HT1080 (cell line): ENCODE measurements at regions not wholly inside any gene's neighbourhood (a gene's known extent, or its start where the extent isn't known, plus 50 kb on each side); places are given as distances from the start of the nearest gene placed in this dataset.

Experiments
- DNase-seq: peaks from one replicate; pipeline ENCODE4 v3.0.0-alpha.2; 2015; ENCODE audit warnings: low read depth

DNA sequence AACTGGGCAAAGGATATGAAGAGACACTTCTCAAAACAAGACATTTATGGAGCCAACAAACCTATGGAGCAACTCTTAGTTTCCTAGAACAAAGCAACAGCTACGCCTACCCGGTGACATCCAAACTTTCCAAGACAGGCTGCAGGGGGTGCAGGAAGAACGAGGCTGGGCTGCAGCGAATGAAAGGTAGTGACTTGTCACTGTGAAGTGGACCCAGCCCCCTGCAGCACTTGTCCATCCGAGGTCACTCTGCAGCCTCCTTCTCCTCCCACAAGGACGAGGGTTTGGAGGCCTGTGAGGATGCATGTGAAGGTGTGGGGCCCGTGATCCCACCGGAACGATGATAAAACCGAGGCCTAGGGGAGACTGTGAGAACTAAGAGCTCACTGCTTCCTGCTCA, 192.6 kb upstream of the RPL38 start:
- DNase-seq, result no peak

DNA sequence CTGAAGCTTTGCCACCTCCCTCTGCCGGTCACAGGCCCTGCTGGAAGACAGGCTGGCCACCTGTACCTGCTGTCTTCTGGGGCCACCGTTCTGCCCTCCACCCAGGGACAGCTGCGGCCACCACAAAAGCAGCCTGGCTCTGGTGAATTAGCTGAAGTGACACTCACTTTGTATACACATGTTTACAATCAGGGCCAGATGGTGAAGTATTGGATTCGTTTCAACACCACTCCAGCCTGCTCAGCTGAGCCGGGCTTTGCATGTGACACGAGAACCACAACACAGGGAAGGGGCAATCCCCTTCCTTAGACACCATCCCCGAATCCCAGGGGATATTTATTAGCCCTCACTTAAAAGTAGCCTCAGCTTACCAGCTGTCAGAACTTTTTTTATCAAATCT, 191.5 kb upstream of the RPL38 start:
- no peak for DNase-seq

DNA sequence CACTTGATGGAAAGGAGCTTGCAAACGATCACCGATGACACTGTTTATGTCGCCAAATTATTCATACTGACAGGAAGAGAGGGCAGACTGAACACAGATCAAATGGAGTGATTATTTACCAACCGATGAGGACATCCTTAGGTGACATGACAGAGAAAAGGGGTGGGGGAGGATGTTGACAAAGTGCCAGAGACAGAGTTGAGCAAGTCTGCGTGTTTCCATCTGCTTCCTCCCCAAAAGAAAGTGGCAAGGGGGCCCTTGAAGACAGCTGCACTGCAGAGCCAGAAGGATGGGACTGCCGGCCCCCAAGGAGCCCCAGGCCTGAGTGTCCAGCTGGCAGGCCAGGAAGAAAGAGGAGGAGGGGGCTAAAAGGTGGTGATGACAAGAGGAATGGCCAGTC, 191.0 kb upstream of the RPL38 start:
- DNase-seq, result no peak

DNA sequence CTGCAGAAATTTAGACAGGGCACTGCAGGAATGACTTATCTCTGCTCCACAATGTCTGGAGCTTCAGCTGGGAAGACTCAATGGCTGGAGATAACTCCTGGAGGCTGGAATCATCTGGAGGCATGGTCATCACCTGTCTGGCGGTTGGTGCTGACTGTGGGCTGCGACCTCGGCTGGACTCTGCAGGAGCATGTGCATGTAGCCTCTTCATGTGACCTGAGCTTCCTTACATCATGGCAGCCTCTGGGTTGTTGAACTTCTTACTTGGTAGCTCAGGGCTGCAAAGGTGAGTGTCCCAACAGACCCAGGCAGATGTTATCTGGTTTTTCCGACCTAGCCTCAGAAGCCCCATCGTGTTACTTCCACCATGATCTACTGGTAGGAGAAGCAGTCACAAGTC, 188.2 kb upstream of the RPL38 start:
- DNase-seq, result no peak

DNA sequence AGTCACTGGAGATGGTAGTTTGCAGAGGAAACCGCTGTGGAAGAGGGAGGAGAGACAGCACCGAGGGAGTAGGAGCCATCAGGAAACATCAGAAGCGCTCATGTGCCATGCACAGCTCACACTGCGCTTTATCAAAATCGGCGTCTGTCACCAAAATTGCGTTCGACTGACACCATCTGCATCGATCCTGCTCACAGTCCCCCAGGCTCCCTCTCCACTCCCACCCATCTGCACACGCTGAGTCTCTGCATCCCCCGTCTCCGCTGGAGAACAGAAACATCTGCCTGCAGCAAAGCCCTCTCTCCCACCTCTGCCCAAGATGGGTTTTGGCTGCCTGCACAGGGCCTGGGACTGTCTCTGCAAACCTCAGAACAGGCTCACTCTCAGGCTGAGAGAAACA, 187.5 kb upstream of the RPL38 start:
- DNase-seq, result no peak

DNA sequence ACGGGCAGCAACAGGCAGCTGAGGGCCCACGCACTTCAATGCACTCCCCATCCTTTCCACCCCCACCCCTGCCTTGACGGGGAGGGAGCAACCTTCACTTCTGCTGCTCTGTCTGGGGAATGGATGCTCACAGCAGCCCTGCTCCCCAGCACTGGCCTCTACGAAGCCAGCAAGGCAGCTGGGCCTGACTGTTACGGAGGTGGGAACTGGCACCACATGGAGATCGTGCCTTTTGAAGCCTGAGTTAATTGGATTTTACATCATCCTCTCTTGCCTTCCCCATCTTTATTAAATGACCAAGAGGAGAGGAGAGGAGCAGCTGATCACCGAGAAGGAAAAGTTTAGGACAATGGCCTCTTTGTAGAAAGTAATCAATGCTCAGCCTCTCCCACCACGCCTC, 187.0 kb upstream of the RPL38 start:
- DNase-seq, result no peak

DNA sequence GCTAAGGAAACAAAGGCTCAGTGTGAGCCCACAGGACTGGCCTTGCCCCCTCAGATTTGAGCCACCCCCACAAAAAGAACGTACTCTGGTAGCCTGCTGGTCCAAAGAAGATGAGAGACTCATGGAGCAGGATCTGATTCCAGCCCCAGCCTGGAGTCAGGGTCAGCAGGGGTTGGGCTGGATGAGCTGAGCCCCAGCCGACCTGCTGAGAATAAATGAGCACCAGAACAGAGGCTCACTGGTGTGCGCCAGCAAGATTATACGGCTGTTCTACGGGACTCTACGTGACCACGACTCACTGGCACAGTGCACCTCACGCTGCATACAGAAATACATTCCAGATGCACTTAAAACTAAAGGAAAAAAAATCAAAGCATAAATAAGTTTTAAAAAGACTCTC, 186.0 kb upstream of the RPL38 start:
- no peak for DNase-seq

DNA sequence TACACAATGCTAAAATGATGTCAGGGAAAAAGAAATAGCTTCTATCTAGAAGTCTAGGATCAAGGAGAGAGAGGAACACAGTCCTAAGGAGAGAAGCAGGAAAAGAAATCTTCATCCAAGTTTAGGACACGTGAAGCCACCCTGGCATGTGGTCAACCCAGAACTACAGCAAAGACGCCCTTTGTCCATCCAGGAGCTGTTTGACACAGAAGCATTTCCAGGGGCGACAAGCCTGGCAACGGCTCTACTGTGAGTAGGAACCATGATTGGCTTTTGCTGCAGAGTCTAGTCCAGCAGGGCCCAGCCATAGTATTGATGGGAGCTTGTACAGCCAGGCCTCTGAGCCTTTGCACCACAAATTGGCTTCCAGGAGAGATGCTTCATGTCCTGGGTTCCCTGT, 185.4 kb upstream of the RPL38 start:
- no peak for DNase-seq

DNA sequence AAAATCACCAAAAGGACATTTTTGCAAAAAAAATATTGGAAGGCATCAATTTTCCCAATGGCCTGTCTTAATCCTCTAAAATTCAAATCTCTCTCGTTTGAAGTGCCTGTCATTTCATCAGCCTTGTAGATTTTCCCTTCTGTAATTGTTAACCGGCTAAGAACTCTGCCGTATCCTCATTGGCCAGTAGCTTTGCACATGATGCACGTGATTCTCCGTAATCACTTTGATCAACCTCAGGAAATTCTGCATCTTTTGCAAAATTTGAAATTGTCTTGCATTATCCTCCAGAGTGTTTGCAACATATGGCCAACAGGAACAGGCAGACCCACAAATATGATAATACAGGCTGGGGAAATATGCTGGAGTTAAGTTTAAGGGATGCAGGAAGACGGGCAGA, 184.2 kb upstream of the RPL38 start:
- no peak for DNase-seq

DNA sequence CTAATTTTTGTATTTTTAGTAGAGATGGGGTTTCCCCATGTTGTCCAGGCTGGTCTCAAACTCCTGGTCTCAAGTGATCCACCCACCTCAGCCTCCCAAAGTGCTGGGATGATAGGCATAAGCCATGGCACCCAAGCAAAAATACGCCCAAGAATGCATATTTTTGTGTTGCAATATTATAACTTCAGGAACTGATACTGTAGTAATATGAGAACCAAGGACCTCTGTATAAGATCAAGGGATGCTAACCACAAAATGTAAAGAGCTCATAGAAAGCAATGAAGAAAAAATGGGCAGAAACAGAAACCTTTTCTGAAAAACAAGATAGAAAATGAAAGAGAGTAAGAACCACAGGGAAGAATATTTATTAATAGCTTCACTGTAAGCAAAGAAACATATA, 183.6 kb upstream of the RPL38 start:
- no peak for DNase-seq

DNA sequence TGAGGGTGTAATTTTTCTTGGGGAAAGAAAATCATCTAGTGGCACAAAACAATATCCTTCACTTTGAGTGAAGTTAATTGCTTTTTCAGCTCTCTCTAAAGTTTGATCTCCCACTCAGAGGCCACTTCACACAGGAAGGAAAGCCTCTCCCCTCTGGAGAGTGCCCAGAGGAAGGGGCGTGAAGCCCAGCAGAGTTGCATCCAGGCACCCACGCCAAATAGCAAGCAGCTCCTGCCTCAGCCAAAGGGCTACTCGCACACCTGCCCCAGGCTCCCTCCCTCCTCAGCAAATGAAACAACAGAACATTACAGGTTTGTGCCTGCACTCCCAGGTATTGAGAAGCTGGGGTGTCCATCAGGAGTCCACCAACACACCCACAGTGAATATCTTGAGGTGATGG, 183.0 kb upstream of the RPL38 start:
- no peak for DNase-seq

DNA sequence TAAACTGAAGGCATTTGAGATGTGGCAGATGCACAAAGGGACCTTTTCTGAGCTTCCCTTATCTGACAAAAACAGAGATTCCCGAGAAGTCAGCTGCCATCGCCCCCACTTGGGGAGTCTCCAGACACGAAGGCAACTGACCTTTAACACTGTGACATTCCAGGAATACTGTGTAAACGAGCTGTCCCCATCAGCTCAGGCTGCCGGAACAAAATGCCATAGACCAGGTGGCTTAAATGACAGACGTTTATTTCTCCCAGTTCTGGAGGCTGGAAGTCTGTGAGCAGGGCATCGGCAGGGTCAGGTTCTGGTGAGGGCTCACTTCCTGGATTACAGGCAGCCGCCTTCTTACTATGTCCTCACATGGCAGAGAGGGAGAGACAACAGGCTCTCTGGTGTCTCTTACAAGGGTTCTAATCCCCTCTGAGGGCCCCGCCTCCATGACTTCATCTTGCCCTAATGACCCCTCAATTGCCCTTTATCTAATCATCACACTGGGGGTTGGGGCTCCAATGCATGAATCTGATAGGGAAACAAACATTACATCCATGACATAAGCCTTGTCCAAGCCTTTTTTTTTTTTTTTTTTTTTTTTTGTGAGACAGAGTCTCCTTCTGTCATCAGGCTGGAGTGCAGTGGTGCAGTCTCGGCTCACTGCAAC, 178.5 kb upstream of the RPL38 start:
- DNase-seq, result no peak

DNA sequence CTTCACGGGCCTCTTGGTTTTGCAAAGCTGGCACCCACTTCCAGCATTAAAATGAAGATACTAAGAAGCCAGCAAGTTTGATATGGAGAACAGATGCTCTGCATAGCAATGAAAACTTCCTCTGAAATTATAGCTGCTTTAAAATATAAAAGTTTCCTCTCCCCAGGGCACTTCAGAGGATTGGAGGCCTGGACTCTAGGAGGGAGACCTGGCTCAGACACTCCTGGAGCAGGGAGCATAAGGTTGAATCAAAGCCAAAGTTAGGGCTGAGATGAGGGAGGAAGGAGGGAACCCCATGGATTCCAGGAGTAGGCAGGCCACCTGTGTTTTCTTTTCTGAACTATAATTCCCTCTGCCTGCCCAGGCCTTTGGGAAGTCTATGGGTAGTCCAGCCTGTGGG, 176.0 kb upstream of the RPL38 start:
- DNase-seq, result no peak

DNA sequence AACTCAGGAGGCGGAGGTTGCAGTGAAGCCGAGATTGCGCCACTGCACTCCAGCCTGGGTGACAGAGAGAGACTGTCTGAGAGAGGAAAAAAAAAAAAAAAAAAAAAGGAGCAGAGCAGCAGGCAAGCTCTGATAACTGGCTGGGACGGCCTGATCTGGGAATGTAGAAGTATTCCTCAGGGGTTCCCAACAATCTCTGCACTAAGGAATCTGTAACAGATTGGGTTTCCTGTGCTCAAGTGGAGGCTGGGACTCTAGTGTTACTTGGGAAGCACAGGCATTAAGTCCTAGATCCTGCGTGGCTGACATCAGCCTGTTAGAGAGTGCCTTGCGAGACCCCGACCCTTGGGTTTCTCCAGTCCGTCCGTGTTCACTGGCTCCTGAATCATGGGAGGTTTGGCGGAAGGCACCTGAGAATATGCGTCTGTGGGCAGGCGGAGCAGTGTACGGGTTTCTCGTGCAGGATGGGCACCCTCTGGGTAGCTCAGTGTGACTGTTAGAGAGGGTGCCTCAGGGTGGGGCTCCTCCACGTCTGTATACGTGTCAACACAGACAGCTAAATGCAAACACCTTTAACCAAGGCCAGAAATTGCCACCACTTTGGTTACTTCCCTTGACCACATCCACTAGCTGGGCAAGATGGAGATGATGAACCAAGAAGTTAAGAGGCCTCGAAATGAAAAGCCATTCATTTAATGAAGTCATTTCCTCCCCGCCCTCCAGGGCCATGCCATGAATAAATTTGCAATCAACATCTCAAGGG, 174.9 kb upstream of the RPL38 start:
- DNase-seq, result no peak

DNA sequence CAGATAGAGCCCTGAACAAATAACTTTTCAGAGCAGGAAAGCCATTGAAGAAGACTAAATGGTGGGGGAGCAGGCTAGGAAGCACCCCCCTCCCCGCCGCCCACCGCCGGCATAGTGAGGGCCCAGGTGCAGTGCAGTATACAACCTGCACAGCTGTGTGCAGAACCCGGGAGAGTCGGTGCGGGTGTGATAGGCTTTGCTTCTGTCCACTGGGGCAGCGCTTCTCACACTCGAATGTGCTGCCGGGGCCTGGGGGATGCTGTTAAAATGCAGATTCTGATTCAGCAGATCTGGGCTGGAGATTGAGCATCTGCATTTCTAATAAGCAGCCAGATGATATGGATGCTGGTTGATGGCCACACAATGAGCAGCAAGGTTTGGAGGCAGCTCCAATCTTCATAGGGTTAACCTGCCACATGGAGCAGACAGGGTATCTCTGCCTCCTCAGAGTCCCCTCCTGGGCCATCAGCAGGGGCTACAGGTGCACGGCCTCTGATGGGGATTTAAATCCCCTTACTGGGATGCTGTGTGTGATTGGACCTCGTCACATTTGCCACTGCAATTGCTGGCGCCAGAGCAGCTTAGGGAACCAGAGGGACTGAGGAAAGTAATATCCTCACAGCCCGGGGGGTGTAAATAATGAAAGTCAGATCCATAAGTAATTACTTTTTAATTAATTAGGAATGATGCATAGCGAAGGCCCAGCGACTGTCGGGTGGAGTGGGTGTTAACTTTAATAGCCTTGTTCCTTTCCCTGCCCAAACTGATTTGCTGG, 172.0 kb upstream of the RPL38 start:
- no peak for DNase-seq

DNA sequence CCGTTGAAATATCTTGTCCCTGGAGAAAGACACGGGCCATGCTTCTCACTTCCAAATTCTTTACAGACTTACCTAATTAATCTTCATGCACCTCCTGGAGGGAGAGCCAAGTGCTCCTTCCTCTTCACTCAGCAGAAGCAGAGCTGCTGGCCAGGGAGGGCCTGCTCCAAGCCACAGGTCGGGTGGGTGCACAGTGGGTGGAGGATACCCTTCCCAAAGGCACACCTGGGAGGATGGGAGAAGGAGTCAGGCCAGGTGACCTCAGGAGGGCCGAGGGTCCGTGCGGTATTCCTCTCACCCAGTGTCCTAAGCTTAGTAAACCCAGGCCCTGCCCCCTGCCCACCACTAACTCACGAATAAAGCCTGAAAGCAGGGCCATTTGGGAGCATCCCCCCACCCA, 171.3 kb upstream of the RPL38 start:
- DNase-seq, result no peak

DNA sequence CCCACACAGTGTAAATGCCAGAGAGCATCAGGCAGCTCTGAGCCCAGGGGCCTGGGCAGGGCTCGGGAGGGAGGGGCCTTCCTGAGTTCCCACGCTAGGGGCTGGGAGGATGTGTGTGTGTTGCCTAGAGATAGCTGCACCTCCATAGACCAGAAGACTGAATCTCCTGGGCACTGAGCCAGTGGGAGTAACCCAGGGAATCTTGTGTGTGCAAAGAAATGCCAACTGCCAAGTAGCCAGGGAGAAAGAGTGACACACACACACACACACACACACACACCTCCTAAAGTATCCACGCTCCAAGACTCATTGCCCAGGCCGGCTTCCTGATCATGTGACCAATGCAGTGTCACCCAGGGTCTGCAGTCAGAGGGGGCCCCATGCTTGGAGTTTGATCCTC, 166.2 kb upstream of the RPL38 start:
- DNase-seq, result peak; percentile 75

DNA sequence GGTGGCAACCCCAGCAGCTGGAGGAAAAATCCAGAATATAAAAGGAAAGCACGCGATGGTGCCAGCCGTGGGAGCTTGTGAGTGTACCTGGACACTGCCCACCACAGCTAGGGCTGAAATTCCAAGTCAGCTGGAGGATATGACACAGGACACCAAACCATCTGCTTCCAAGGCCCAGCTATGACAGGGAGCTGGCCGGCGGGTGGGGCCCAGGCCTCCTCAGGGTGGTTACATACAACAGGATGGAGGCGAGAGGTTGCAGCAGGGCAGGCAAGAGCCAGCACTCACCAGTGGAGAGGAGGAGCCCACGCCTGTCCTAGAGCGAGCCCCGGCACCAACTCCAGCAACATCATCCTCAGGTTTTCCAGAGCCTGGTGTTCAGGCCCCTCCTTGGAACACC, 163.2 kb upstream of the RPL38 start:
- DNase-seq, result no peak

DNA sequence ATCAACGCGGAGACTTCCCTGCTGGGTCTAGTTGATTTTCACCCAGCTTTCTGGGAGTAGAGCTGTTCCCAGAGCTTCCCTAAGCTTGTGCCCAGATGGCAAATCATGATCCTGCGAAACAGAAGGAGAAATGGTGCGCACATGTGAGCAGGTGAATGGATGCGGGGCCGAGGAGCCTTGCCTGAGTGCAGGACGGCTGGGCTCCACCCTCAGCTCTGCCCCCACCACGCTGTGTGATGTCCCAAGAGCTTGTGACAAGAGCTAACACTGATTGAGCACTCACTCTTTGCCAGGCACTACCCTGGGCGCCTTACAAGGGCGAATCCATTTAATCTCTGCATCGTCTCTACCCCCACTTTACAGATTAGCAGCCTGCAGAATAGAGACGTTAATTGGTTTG, 162.7 kb upstream of the RPL38 start:
- no peak for DNase-seq

DNA sequence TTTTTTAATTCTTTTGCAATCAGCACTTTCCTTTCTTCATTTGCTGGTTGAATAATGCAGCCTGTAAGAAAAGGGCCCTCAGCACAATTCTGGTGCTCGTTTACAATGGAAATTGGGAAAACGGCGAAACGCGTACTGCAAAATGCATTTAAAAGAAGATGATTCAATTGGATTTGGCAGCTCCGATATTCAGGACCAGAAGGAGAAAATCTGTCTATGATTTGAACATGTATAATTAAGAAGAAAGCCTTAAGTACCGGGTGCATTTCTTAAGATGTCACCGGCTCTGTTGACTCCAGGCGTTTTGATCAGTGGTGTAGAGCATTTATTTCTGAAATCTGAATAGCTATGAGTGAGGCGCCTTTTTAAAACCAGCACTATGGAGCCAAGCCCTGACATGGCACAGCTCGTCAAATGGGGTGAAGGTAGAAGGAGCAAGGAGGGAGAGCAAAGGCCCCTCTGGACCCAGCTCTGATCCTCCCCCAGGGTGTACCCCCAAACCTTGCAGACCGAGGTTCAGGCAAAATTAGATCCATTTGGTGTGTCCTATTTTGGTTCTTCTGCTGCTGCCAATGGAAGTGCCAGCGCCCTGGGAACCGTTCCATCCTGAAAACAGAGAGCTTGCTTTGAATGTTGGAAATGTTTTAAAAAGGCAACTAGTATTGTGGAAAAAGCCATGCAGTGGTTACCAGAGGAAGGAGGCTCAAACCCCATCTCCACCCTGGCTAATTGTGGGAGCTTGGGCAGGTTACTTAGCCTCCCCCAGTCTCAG, 161.4 kb upstream of the RPL38 start:
- DNase-seq, result no peak

DNA sequence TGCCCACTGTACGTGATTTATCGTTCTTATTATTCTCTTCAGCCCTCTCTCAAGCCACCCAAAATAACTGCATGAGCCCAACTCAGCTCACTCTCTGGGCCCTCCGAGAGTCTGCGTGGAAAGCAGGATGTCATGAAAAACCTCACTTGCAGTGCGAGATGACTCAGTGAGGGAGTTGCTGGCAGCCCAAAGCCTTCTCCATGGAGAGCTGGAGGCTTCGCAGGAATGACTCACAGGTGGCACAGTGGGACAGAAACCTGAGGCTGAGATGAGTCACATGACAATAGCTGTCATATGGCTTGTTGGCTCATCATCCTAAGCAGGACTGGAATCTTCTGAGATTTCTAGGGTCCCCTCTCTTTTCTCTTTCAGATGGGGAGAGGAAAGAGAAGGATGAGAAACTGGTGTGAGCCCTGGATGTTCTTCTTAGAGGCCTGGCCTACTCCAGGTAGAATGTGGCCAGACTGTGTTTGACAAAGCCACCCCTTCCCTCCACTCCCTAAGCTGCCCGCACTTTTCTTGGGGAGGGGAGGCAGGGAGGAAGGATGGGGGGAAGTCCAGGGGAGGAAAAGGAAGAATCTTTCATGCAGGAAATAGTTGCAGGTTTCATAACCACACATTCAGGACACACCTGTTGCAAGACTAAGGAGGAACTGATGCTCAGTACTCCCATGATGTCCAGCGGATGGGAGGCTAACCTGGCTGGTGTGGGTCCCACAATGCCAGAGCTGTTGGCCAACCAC, 160.6 kb upstream of the RPL38 start:
- DNase-seq, result peak; percentile 95
